ENCODE measurements at regions not wholly inside any gene's neighbourhood (a gene's known extent, or its start where the extent isn't known, plus 50 kb on each side); places are given as distances from the start of the nearest gene placed in this dataset.

- TF ChIP-seq CTCF (IDR thresholded peaks at IDR 0.05) (no peak), POLR2A (IDR thresholded peaks at IDR 0.05) (no peak)
These were observed 600.5 kb downstream of the NR2F1-AS1 start for GRCh38 chr5:92980491-92980890.
